ENCODE measurements at regions not wholly inside any gene's neighbourhood (a gene's known extent, or its start where the extent isn't known, plus 50 kb on each side); places are given as distances from the start of the nearest gene placed in this dataset.

GRCh38 chr5:173458828-173459609, 130.8 kb upstream of the STC2 start:
- no peaks in the 10 kb centered on the region for H3F3A ChIP-seq (ENCODE audit: insufficient read depth, low read length)
- no peaks in the 10 kb centered on the region for H3K4me1 ChIP-seq (ENCODE audit: insufficient read depth, low read length, severe bottlenecking)
- no peak overlapping the region for H3K27ac ChIP-seq (ENCODE audit: low read depth, low read length, poor library complexity, severe bottlenecking)
- no peaks in the 10 kb centered on the region for H3K36me3 ChIP-seq (ENCODE audit: insufficient read depth, low read length)
- no peaks in the 10 kb centered on the region for H3K79me2 ChIP-seq (ENCODE audit: insufficient read depth, low read length)
- TF ChIP-seq EZH2 (IDR thresholded peaks at IDR 0.05; ENCODE audit: borderline replicate concordance, low read length) (no peak), CTCF (IDR thresholded peaks at IDR 0.05; ENCODE audit: low read length) (no peak)
- H4K20me1 ChIP-seq (ENCODE audit: insufficient read depth, low read length), result no peaks in the 10 kb centered on the region
- H3K9ac ChIP-seq (ENCODE audit: low read length), result no peak overlapping the region
- H3K4me2 ChIP-seq (ENCODE audit: low read length), result no peak overlapping the region
- H3K9me2 ChIP-seq (ENCODE audit: low read depth, low read length), result no peaks in the 10 kb centered on the region
- no peak overlapping the region for H2AFZ ChIP-seq (ENCODE audit: low read length)
- H3K9me3 ChIP-seq (ENCODE audit: low read length), result no peaks in the 10 kb centered on the region
- no peaks in the 10 kb centered on the region for H3K27me3 ChIP-seq (ENCODE audit: insufficient read depth, low read length)
- no peak overlapping the region for H3K4me3 ChIP-seq (ENCODE audit: low read depth, low read length, poor library complexity, severe bottlenecking)

GRCh38 chr5:173457482-173457881, 129.3 kb upstream of the STC2 start:
- Histone ChIP-seq H3K36me3 (ENCODE audit: insufficient read depth, low read length) (no peaks in the 10 kb centered on the region), H3K9me3 (ENCODE audit: low read length) (no peaks in the 10 kb centered on the region), H4K20me1 (ENCODE audit: insufficient read depth, low read length) (no peaks in the 10 kb centered on the region), H3F3A (ENCODE audit: insufficient read depth, low read length) (no peaks in the 10 kb centered on the region), H3K4me1 (ENCODE audit: insufficient read depth, low read length, severe bottlenecking) (no peaks in the 10 kb centered on the region), H3K9me2 (ENCODE audit: low read depth, low read length) (no peaks in the 10 kb centered on the region), H3K27ac (ENCODE audit: low read depth, low read length, poor library complexity, severe bottlenecking) (no peak overlapping the region), H2AFZ (ENCODE audit: low read length) (no peak overlapping the region), H3K4me2 (ENCODE audit: low read length) (no peak overlapping the region), H3K9ac (ENCODE audit: low read length) (no peak overlapping the region), H3K27me3 (ENCODE audit: insufficient read depth, low read length) (no peaks in the 10 kb centered on the region), H3K4me3 (ENCODE audit: low read depth, low read length, poor library complexity, severe bottlenecking) (no peak overlapping the region), H3K79me2 (ENCODE audit: insufficient read depth, low read length) (no peaks in the 10 kb centered on the region)
- TF ChIP-seq CTCF (IDR thresholded peaks at IDR 0.05; ENCODE audit: low read length), result no peak
- TF ChIP-seq EZH2 (IDR thresholded peaks at IDR 0.05; ENCODE audit: borderline replicate concordance, low read length), result no peak

GRCh38 chr5:173456751-173457171, 128.5 kb upstream of the STC2 start:
- Histone ChIP-seq H3K27ac (ENCODE audit: low read depth, low read length, poor library complexity, severe bottlenecking) (no peak overlapping the region), H2AFZ (ENCODE audit: low read length) (no peak overlapping the region), H3K4me2 (ENCODE audit: low read length) (no peak overlapping the region), H3K9me3 (ENCODE audit: low read length) (no peaks in the 10 kb centered on the region), H3K4me1 (ENCODE audit: insufficient read depth, low read length, severe bottlenecking) (no peaks in the 10 kb centered on the region), H3K36me3 (ENCODE audit: insufficient read depth, low read length) (no peaks in the 10 kb centered on the region), H3K4me3 (ENCODE audit: low read depth, low read length, poor library complexity, severe bottlenecking) (no peak overlapping the region), H3K27me3 (ENCODE audit: insufficient read depth, low read length) (no peaks in the 10 kb centered on the region), H4K20me1 (ENCODE audit: insufficient read depth, low read length) (no peaks in the 10 kb centered on the region), H3F3A (ENCODE audit: insufficient read depth, low read length) (no peaks in the 10 kb centered on the region), H3K79me2 (ENCODE audit: insufficient read depth, low read length) (no peaks in the 10 kb centered on the region), H3K9ac (ENCODE audit: low read length) (no peak overlapping the region), H3K9me2 (ENCODE audit: low read depth, low read length) (no peaks in the 10 kb centered on the region)
- TF ChIP-seq EZH2 (IDR thresholded peaks at IDR 0.05; ENCODE audit: borderline replicate concordance, low read length), result no peak

GRCh38 chr5:173456181-173456580, 128.0 kb upstream of the STC2 start:
- Histone ChIP-seq H3K27me3 (ENCODE audit: insufficient read depth, low read length) (no peaks in the 10 kb centered on the region), H2AFZ (ENCODE audit: low read length) (no peak overlapping the region), H4K20me1 (ENCODE audit: insufficient read depth, low read length) (no peaks in the 10 kb centered on the region), H3K27ac (ENCODE audit: low read depth, low read length, poor library complexity, severe bottlenecking) (no peak overlapping the region), H3K4me3 (ENCODE audit: low read depth, low read length, poor library complexity, severe bottlenecking) (no peak overlapping the region), H3K36me3 (ENCODE audit: insufficient read depth, low read length) (no peaks in the 10 kb centered on the region), H3K79me2 (ENCODE audit: insufficient read depth, low read length) (no peaks in the 10 kb centered on the region), H3K9me2 (ENCODE audit: low read depth, low read length) (no peaks in the 10 kb centered on the region), H3K4me2 (ENCODE audit: low read length) (no peak overlapping the region), H3K9me3 (ENCODE audit: low read length) (no peaks in the 10 kb centered on the region), H3K9ac (ENCODE audit: low read length) (no peak overlapping the region), H3F3A (ENCODE audit: insufficient read depth, low read length) (no peaks in the 10 kb centered on the region), H3K4me1 (ENCODE audit: insufficient read depth, low read length, severe bottlenecking) (no peaks in the 10 kb centered on the region)
- TF ChIP-seq CTCF (IDR thresholded peaks at IDR 0.05; ENCODE audit: low read length) (no peak), EZH2 (IDR thresholded peaks at IDR 0.05; ENCODE audit: borderline replicate concordance, low read length) (no peak)

Measured in OCI-LY1 (cell line).